KMS-11 (cell line): ENCODE measurements at regions not wholly inside any gene's neighbourhood (a gene's known extent, or its start where the extent isn't known, plus 50 kb on each side); places are given as distances from the start of the nearest gene placed in this dataset.

Source experiments
- H2AFZ ChIP-seq: fragments of 200-600 bp; sonication (generic); 2 replicates; pipeline ENCODE4 v1.6.1; 2016; ENCODE audit warnings: antibody characterized with exemption, mixed run types, low read depth
- H3K27ac ChIP-seq: fragments of 200-600 bp; sonication (generic); 2 replicates; pipeline ENCODE4 v1.6.1; 2016; ENCODE audit warnings: mild to moderate bottlenecking, mixed run types
- H3K27me3 ChIP-seq: fragments of 200-600 bp; sonication (generic); 2 replicates; pipeline ENCODE4 v1.6.1; 2017; ENCODE audit warnings: mild to moderate bottlenecking, low read depth, mixed run types, moderate library complexity; ENCODE audit not compliant: insufficient read depth
- H3K36me3 ChIP-seq: fragments of 200-600 bp; sonication (generic); 2 replicates; pipeline ENCODE4 v1.6.1; 2017; ENCODE audit warnings: mild to moderate bottlenecking, mixed run types; ENCODE audit not compliant: insufficient read depth
- H3K4me1 ChIP-seq: fragments of 200-600 bp; sonication (generic); 2 replicates; pipeline ENCODE4 v1.6.1; 2016; ENCODE audit warnings: mild to moderate bottlenecking, low read depth, mixed run types; ENCODE audit not compliant: poor library complexity, severe bottlenecking
- H3K4me2 ChIP-seq: fragments of 200-600 bp; sonication (generic); 2 replicates; pipeline ENCODE4 v1.7.0; 2016; ENCODE audit warnings: mild to moderate bottlenecking, mixed run types
- H3K4me3 ChIP-seq: fragments of 200-600 bp; sonication (generic); IDR thresholded peaks from 2 replicates; pipeline ENCODE4 v1.6.1; 2017; ENCODE audit warnings: low read depth, low read length, mixed read lengths; ENCODE audit not compliant: insufficient read depth
- H3K79me2 ChIP-seq: fragments of 200-600 bp; sonication (generic); 2 replicates; pipeline ENCODE4 v1.6.1; 2016; ENCODE audit warnings: low read depth, mixed run types; ENCODE audit not compliant: insufficient read depth
- H3K9ac ChIP-seq: fragments of 200-600 bp; sonication (generic); 2 replicates; pipeline ENCODE4 v1.6.1; 2016; ENCODE audit warnings: mild to moderate bottlenecking, mixed run types
- H4K20me1 ChIP-seq: fragments of 200-600 bp; sonication (generic); 2 replicates; pipeline ENCODE4 v1.6.1; 2016; ENCODE audit warnings: mild to moderate bottlenecking, mixed run types; ENCODE audit not compliant: insufficient read depth
- TF ChIP-seq, protein P1 (sequence below): fragments of 200-600 bp; sonication (generic); conservative IDR thresholded peaks from 2 replicates; pipeline ENCODE4 v1.6.1; 2017; ENCODE audit warnings: low read depth, mild to moderate bottlenecking, antibody characterized with exemption, low read length, moderate library complexity, mixed read lengths

DNA sequence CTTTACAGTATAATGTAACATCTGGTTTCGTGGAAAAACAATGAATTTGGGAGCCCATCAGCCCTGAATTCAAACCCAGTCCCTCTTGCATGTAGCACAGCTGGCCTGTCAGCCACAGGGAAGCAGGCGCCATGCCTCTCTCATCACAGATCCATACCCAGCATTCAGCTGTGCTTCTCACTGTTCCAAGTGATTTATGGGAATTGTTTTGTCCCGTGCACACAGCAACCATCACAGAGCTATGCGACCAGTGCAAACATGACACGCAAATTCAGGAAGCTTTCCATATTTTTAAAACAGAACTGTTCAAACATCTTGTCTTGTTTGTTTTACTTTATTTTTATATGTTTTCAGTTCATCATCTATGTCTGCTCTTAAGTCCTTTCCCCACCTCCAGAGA lies 496.1 kb downstream of the EIPR1 start:
- no peak overlapping the region for H3K9ac ChIP-seq
- no peak overlapping the region for H3K27ac ChIP-seq
- no peaks in the 10 kb centered on the region for H3K27me3 ChIP-seq
- no peak overlapping the region for H3K4me2 ChIP-seq
- no peaks in the 10 kb centered on the region for H3K79me2 ChIP-seq
- peaks cover 19% of the 10 kb centered on the region for H3K4me1 ChIP-seq
- H4K20me1 ChIP-seq, result no peaks in the 10 kb centered on the region
- no peaks in the 10 kb centered on the region for H3K36me3 ChIP-seq
- H2AFZ ChIP-seq, result no peak overlapping the region
- H3K4me3 ChIP-seq, result no peak overlapping the region
- TF ChIP-seq, protein P1, sequence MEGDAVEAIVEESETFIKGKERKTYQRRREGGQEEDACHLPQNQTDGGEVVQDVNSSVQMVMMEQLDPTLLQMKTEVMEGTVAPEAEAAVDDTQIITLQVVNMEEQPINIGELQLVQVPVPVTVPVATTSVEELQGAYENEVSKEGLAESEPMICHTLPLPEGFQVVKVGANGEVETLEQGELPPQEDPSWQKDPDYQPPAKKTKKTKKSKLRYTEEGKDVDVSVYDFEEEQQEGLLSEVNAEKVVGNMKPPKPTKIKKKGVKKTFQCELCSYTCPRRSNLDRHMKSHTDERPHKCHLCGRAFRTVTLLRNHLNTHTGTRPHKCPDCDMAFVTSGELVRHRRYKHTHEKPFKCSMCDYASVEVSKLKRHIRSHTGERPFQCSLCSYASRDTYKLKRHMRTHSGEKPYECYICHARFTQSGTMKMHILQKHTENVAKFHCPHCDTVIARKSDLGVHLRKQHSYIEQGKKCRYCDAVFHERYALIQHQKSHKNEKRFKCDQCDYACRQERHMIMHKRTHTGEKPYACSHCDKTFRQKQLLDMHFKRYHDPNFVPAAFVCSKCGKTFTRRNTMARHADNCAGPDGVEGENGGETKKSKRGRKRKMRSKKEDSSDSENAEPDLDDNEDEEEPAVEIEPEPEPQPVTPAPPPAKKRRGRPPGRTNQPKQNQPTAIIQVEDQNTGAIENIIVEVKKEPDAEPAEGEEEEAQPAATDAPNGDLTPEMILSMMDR, result no peak

GRCh38 chr2:2880938-2881337 lies 496.7 kb downstream of the EIPR1 start:
- Histone ChIP-seq H4K20me1 (no peaks in the 10 kb centered on the region), H3K27me3 (no peaks in the 10 kb centered on the region), H3K36me3 (no peaks in the 10 kb centered on the region), H3K4me2 (no peak overlapping the region), H3K79me2 (no peaks in the 10 kb centered on the region), H2AFZ (no peak overlapping the region), H3K4me1 (peaks cover 19% of the 10 kb centered on the region), H3K9ac (no peak overlapping the region), H3K4me3 (no peak overlapping the region), H3K27ac (no peak overlapping the region)
- TF ChIP-seq, protein P1, result no peak

DNA sequence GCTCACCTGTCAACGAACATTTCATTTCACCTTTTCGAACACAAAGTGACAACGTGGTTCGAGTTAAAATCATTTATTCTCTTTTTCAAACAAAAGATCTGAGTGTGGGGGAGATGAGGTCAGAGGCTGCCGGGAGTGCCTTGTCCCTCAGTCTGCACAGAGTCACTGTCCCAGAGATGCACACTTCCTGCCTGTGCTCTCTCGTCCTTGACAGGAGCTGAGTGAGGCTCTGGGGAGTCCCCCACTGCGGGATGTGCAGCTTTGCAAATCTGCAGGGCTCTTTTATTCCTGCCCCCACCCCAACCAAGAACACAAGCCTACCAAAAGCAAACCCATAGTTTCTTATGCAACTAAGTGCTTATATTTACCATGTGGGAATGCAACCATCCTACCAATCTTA lies 497.8 kb downstream of the EIPR1 start:
- Histone ChIP-seq H3K36me3 (no peaks in the 10 kb centered on the region), H3K4me2 (peak overlapping the region; percentile 29; the same call in 1 of the 2 replicates), H3K79me2 (no peaks in the 10 kb centered on the region), H2AFZ (no peak overlapping the region), H3K4me1 (peaks cover 29% of the 10 kb centered on the region), H3K9ac (no peak overlapping the region), H3K4me3 (no peak overlapping the region), H3K27ac (no peak overlapping the region), H4K20me1 (no peaks in the 10 kb centered on the region), H3K27me3 (no peaks in the 10 kb centered on the region)
- TF ChIP-seq, protein P1, result no peak

DNA sequence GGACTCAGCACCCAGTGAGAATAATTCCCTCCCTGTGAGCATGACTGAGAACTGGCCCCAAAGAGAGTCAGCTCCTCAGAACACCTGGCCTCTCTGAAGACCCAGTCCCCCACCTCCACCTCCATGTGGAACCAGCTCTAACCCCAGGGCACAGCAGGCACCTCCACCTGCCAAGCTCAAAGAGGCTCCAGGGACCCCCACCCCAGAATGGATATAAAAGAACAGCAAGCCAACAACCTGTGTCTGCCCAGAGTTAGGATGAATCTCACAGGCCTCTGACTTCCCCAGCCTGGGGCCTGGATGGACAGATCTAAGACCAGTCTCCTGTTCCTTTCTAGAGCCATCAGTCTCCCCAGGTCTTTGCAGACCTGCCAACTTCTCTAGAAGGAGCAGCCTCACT lies 498.5 kb downstream of the EIPR1 start:
- Histone ChIP-seq H2AFZ (no peak overlapping the region), H3K4me2 (no peak overlapping the region), H3K4me1 (peaks cover 36% of the 10 kb centered on the region), H3K4me3 (no peak overlapping the region), H3K27me3 (no peaks in the 10 kb centered on the region), H3K27ac (no peak overlapping the region), H3K36me3 (no peaks in the 10 kb centered on the region), H3K79me2 (no peaks in the 10 kb centered on the region), H4K20me1 (no peaks in the 10 kb centered on the region), H3K9ac (no peak overlapping the region)
- TF ChIP-seq, protein P1, result no peak

GRCh38 chr2:2877427-2877826 lies 500.2 kb downstream of the EIPR1 start:
- Histone ChIP-seq H3K79me2 (no peaks in the 10 kb centered on the region), H2AFZ (no peak overlapping the region), H3K4me3 (no peak overlapping the region), H3K36me3 (no peaks in the 10 kb centered on the region), H3K27me3 (no peaks in the 10 kb centered on the region), H3K27ac (no peak overlapping the region), H3K4me2 (no peak overlapping the region), H4K20me1 (no peaks in the 10 kb centered on the region), H3K4me1 (peaks cover 52% of the 10 kb centered on the region), H3K9ac (no peak overlapping the region)
- TF ChIP-seq, protein P1, result no peak
